PC-3 (cell line): ENCODE measurements at regions not wholly inside any gene's neighbourhood (a gene's known extent, or its start where the extent isn't known, plus 50 kb on each side); places are given as distances from the start of the nearest gene placed in this dataset.

ENCODE experiments used
- ATAC-seq: fragments of 200-7000 bp; cut with Tn5 transposase; 2 replicates; pipeline ENCODE4 v1.9.1; 2020; ENCODE audit warnings: mild to moderate bottlenecking, moderate library complexity
- BruUV-seq: library from RNA; stranded (reverse); fragments of 400-500 nt; replicated peaks from 2 replicates; lab custom pipeline; 2021; lab: Mats Ljungman, UMichigan
- CTCF ChIA-PET: fragments of 300-600 bp; sonication (Branson Sonifier 250); formaldehyde crosslinking; loops from one replicate; lab custom pipeline; 2022; ENCODE audit warnings: antibody characterized with exemption; lab: Charles Lee
- POLR2A ChIA-PET: fragments of 300-600 bp; sonication (Branson Sonifier 250); formaldehyde crosslinking; loops from one replicate; lab custom pipeline; 2022; ENCODE audit warnings: antibody characterized with exemption; ENCODE audit not compliant: unreplicated experiment; lab: Charles Lee
- DNase-seq: peaks from one replicate; pipeline ENCODE4 v3.0.0-alpha.2; 2015
- H2AFZ ChIP-seq: fragments of 300-600 bp; sonication (generic); 2 replicates; pipeline ENCODE4 v1.6.0; 2016; ENCODE audit warnings: antibody characterized with exemption, low read length
- H3F3A ChIP-seq: fragments of 300-600 bp; sonication (generic); one replicate; pipeline ENCODE4 v1.6.0; 2017; ENCODE audit warnings: antibody characterized with exemption, low read length, control low read depth, mild to moderate bottlenecking; ENCODE audit not compliant: unreplicated experiment
- H3K27ac ChIP-seq: fragments of 300-600 bp; sonication (generic); 2 replicates; pipeline ENCODE4 v1.5.1; 2016; ENCODE audit warnings: mild to moderate bottlenecking, low read length
- H3K27me3 ChIP-seq: fragments of 300-600 bp; sonication (generic); 2 replicates; pipeline ENCODE4 v1.6.1; 2016; ENCODE audit warnings: low read length, mixed read lengths
- H3K36me3 ChIP-seq: fragments of 300-600 bp; sonication (generic); 2 replicates; pipeline ENCODE4 v1.6.1; 2016; ENCODE audit warnings: low read depth, mixed run types, low read length, mixed read lengths
- H3K4me1 ChIP-seq: fragments of 300-600 bp; sonication (generic); 2 replicates; pipeline ENCODE4 v1.5.1; 2016; ENCODE audit warnings: low read length; ENCODE audit not compliant: insufficient read depth
- H3K4me2 ChIP-seq: fragments of 300-600 bp; sonication (generic); 2 replicates; pipeline ENCODE4 v1.6.0; 2016; ENCODE audit warnings: low read length
- H3K4me3 ChIP-seq: fragments of 300-600 bp; sonication (generic); 2 replicates; pipeline ENCODE4 v1.5.1; 2016; ENCODE audit warnings: mild to moderate bottlenecking, low read length, mixed read lengths
- H3K79me2 ChIP-seq: fragments of 300-600 bp; sonication (generic); 2 replicates; pipeline ENCODE4 v1.6.1; 2017; ENCODE audit warnings: low read length, mixed read lengths
- H3K9ac ChIP-seq: fragments of 300-600 bp; sonication (generic); 2 replicates; pipeline ENCODE4 v1.6.0; 2016; ENCODE audit warnings: mild to moderate bottlenecking, low read length
- H3K9me2 ChIP-seq: fragments of 300-600 bp; sonication (generic); replicated peaks from 2 replicates; pipeline ENCODE4 v1.6.1; 2016; ENCODE audit warnings: mixed run types, low read length, mixed read lengths
- H3K9me3 ChIP-seq: fragments of 300-600 bp; sonication (generic); 2 replicates; pipeline ENCODE4 v1.6.1; 2016; ENCODE audit warnings: low read length, mixed read lengths
- H4K20me1 ChIP-seq: fragments of 300-600 bp; sonication (generic); 2 replicates; pipeline ENCODE4 v1.6.1; 2016; ENCODE audit warnings: low read length, mixed read lengths
- CTCF ChIP-seq: fragments of 300-600 bp; sonication (generic); conservative IDR thresholded peaks from 2 replicates; pipeline ENCODE4 v1.5.1; 2017; ENCODE audit warnings: antibody characterized with exemption, low read depth, mild to moderate bottlenecking, low read length
- EZH2 ChIP-seq: fragments of 300-600 bp; sonication (generic); IDR thresholded peaks from one replicate; pipeline ENCODE4 v1.6.1; 2017; ENCODE audit warnings: antibody characterized with exemption, mild to moderate bottlenecking, low read length; ENCODE audit not compliant: unreplicated experiment
- EZH2phosphoT487 ChIP-seq: fragments of 300-600 bp; sonication (generic); IDR thresholded peaks from 2 replicates; pipeline ENCODE4 v1.6.1; 2018; ENCODE audit warnings: mild to moderate bottlenecking, antibody characterized with exemption, low read length, borderline replicate concordance
- intact Hi-C: fragments of 100-400 bp; cut with micrococcal nuclease; formaldehyde crosslinking; loops from 2 replicates; pipeline ENCODE4 v1.9.0; 2023

GRCh38 chr2:59041139-59041538 is 800.0 kb upstream of the FANCL start:
- Histone ChIP-seq H3K79me2 (no peaks in the 10 kb centered on the region), H3K4me2 (no peak overlapping the region), H3K4me1 (no peaks in the 10 kb centered on the region), H3K27ac (no peak overlapping the region), H3K4me3 (no peak overlapping the region), H3K9me3 (no peaks in the 10 kb centered on the region; the same call in 1 of the 2 replicates), H4K20me1 (no peaks in the 10 kb centered on the region), H3F3A (no peaks in the 10 kb centered on the region), H3K9me2 (no peaks in the 10 kb centered on the region), H3K27me3 (peaks cover 43% of the 10 kb centered on the region), H2AFZ (no peak overlapping the region), H3K36me3 (no peaks in the 10 kb centered on the region), H3K9ac (no peak overlapping the region)
- ChIA-PET CTCF (no interaction called here), POLR2A (no interaction called here)
- intact Hi-C loops, result no loop called here
- BruUV-seq, result no TSS peak
- DNase-seq (no peak), ATAC-seq (no peak)
- no peak for TF ChIP-seq CTCF

GRCh38 chr2:59034837-59035236 is 793.7 kb upstream of the FANCL start:
- H3K9me3 ChIP-seq, result no peaks in the 10 kb centered on the region; the same call in 1 of the 2 replicates
- no peak overlapping the region for H3K4me2 ChIP-seq
- no peak overlapping the region for H3K27ac ChIP-seq
- DNase-seq (no peak), ATAC-seq (no peak)
- ChIA-PET POLR2A (no interaction called here), CTCF (no interaction called here)
- intact Hi-C loops, result no loop called here
- H3K4me3 ChIP-seq, result no peak overlapping the region
- no TSS peak for BruUV-seq
- H4K20me1 ChIP-seq, result no peaks in the 10 kb centered on the region
- H3K4me1 ChIP-seq, result no peaks in the 10 kb centered on the region
- H3K79me2 ChIP-seq, result no peaks in the 10 kb centered on the region
- no peaks in the 10 kb centered on the region for H3K9me2 ChIP-seq
- H2AFZ ChIP-seq, result no peak overlapping the region
- no peaks in the 10 kb centered on the region for H3F3A ChIP-seq
- TF ChIP-seq EZH2 (no peak), CTCF (no peak), EZH2phosphoT487 (no peak)
- peaks cover 55% of the 10 kb centered on the region for H3K27me3 ChIP-seq
- H3K36me3 ChIP-seq, result no peaks in the 10 kb centered on the region
- H3K9ac ChIP-seq, result no peak overlapping the region

- Histone ChIP-seq H4K20me1 (no peaks in the 10 kb centered on the region), H3K9ac (no peak overlapping the region), H3K79me2 (no peaks in the 10 kb centered on the region), H3K27me3 (peaks cover 63% of the 10 kb centered on the region), H2AFZ (no peak overlapping the region), H3K27ac (no peak overlapping the region), H3K4me3 (no peak overlapping the region), H3K36me3 (no peaks in the 10 kb centered on the region), H3K9me3 (no peaks in the 10 kb centered on the region; the same call in 1 of the 2 replicates), H3F3A (no peaks in the 10 kb centered on the region), H3K9me2 (no peaks in the 10 kb centered on the region), H3K4me1 (no peaks in the 10 kb centered on the region), H3K4me2 (no peak overlapping the region)
- BruUV-seq, result no TSS peak
- TF ChIP-seq CTCF, result no peak
- TF ChIP-seq EZH2phosphoT487, result no peak
- TF ChIP-seq EZH2, result no peak
- intact Hi-C loops, result no loop called here
- ATAC-seq (no peak), DNase-seq (no peak)
- CTCF ChIA-PET, result no interaction called here
- POLR2A ChIA-PET, result no interaction called here
These were observed 793.0 kb upstream of the FANCL start for GRCh38 chr2:59034106-59034505.
